ENCODE measurements at regions not wholly inside any gene's neighbourhood (a gene's known extent, or its start where the extent isn't known, plus 50 kb on each side); places are given as distances from the start of the nearest gene placed in this dataset.

DNA sequence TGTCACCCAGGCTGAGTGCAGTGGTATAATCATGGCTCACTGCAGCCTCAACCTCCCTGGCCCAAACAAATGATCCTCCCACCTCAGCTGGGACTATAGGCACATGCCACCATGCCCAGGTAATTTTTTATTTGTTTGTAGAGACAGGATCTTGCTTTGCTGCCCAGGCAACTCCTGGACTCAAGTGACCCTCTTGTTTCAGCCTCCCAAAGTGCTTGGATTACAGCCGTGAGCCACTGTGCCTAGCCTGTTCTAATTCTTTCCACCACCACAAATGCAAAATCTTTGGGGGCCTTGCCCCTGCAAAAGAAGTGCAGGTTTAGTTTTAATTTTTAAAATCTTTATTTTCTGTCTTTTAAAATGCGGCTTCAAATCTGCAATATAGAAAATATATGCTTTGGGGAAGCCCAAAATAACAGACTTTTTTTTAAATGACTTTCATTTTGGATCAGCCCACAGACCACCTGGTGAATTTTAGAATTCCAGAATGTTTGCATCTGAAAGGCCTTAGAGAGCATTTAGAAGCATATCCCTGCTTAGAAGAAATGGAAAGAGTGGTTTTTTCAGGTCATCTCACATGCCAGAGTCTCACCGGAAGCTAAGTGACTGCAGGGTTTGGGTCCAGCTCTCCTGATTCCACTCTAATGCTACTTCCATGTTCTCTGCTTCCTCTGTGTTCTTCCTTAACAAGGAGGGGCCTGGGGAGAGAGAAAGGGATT, 111.4 kb upstream of the FER start:
- TF ChIP-seq, protein P1, sequence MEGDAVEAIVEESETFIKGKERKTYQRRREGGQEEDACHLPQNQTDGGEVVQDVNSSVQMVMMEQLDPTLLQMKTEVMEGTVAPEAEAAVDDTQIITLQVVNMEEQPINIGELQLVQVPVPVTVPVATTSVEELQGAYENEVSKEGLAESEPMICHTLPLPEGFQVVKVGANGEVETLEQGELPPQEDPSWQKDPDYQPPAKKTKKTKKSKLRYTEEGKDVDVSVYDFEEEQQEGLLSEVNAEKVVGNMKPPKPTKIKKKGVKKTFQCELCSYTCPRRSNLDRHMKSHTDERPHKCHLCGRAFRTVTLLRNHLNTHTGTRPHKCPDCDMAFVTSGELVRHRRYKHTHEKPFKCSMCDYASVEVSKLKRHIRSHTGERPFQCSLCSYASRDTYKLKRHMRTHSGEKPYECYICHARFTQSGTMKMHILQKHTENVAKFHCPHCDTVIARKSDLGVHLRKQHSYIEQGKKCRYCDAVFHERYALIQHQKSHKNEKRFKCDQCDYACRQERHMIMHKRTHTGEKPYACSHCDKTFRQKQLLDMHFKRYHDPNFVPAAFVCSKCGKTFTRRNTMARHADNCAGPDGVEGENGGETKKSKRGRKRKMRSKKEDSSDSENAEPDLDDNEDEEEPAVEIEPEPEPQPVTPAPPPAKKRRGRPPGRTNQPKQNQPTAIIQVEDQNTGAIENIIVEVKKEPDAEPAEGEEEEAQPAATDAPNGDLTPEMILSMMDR (IDR thresholded peaks at IDR 0.05; ENCODE audit: insufficient read depth, low read depth, low read length) = no peak
- no peak for TF ChIP-seq EZH2 (IDR thresholded peaks at IDR 0.05; ENCODE audit: insufficient read depth, low read length)

Data from astrocyte (in vitro differentiated cells and primary cell).